Loucy (cell line): ENCODE measurements at regions not wholly inside any gene's neighbourhood (a gene's known extent, or its start where the extent isn't known, plus 50 kb on each side); places are given as distances from the start of the nearest gene placed in this dataset.

Source experiments
- CTCF ChIP-seq: fragments of 200-600 bp; sonication (generic); conservative IDR thresholded peaks from 2 replicates; pipeline ENCODE4 v1.5.1; 2014; ENCODE audit warnings: mild to moderate bottlenecking, antibody characterized with exemption, low read length
- EZH2phosphoT487 ChIP-seq: fragments of 200-600 bp; IDR thresholded peaks from 2 replicates; pipeline ENCODE4 v1.6.1; 2018; ENCODE audit warnings: antibody characterized with exemption, mild to moderate bottlenecking, moderate library complexity, borderline replicate concordance

DNA sequence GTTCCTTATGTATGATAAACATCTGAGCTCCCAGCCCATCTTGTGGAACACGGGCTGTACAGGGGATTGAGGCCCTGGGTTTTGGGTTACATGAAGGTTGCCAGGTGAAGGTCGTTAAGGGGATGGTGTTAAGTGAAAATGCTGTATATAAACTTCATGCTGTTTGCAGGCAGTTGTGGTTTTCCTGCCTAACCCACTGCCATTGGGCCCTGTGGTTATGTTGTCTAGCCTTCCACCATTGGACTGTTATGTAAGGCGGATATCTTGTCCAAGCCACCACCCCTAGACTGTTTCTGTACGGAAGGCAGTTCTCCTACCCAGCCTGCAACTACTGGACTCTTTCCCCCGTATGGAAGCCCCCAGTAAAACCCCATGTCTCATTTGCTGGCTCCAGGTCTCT lies 246.1 kb downstream of the KIF4B start:
- TF ChIP-seq CTCF = no peak
- no peak for TF ChIP-seq EZH2phosphoT487
